HG03159 (cell line): ENCODE measurements at regions not wholly inside any gene's neighbourhood (a gene's known extent, or its start where the extent isn't known, plus 50 kb on each side); places are given as distances from the start of the nearest gene placed in this dataset.
"Not testable (repeated sequence)": the region's sequence is repeated elsewhere in the genome, so short reads cannot be mapped to it uniquely, and the experiment has no call there.

Experiments used
- ATAC-seq: cut with Tn5 transposase; IDR thresholded peaks from one replicate; pipeline ENCODE4 v1.9.1; 2021; ENCODE audit warnings: mild to moderate bottlenecking, moderate library complexity; ENCODE audit not compliant: unreplicated experiment

GRCh38 chr15:37397266-37398022, 297.1 kb upstream of the MEIS2 start:
- no peak for ATAC-seq

GRCh38 chr15:37416103-37416502, 315.8 kb upstream of the MEIS2 start:
- ATAC-seq: no peak

GRCh38 chr15:37425541-37425940, 325.2 kb upstream of the MEIS2 start:
- ATAC-seq: no peak

- not testable (repeated sequence) for ATAC-seq
Observed at GRCh38 chr15:37427393-37427792, 327.0 kb upstream of the MEIS2 start.

GRCh38 chr15:37446921-37447320, 346.6 kb upstream of the MEIS2 start:
- ATAC-seq: no peak

GRCh38 chr15:37452498-37452897, 352.1 kb upstream of the MEIS2 start:
- no peak for ATAC-seq

- ATAC-seq: no peak
Observed at GRCh38 chr15:37480482-37480881, 380.1 kb upstream of the MEIS2 start.

GRCh38 chr15:37481126-37481525, 380.8 kb upstream of the MEIS2 start:
- no peak for ATAC-seq

GRCh38 chr15:37483779-37484178, 383.4 kb upstream of the MEIS2 start:
- no peak for ATAC-seq

- ATAC-seq: no peak
Observed at GRCh38 chr15:37485056-37485455, 384.7 kb upstream of the MEIS2 start.

GRCh38 chr15:37490707-37491106, 390.4 kb upstream of the MEIS2 start:
- ATAC-seq: no peak

GRCh38 chr15:37516621-37517020, 416.3 kb upstream of the MEIS2 start:
- no peak for ATAC-seq

- ATAC-seq: no peak
Observed at GRCh38 chr15:37517191-37517895, 417.0 kb upstream of the MEIS2 start.

GRCh38 chr15:37518436-37518835, 416.0 kb upstream of the TMCO5A start:
- ATAC-seq: no peak

- ATAC-seq: no peak
Observed at GRCh38 chr15:37520026-37520425, 414.4 kb upstream of the TMCO5A start.

GRCh38 chr15:37520882-37521281, 413.6 kb upstream of the TMCO5A start:
- ATAC-seq: no peak

- no peak for ATAC-seq
Observed at GRCh38 chr15:37524601-37525000, 409.8 kb upstream of the TMCO5A start.

- no peak for ATAC-seq
Observed at GRCh38 chr15:37528432-37528831, 406.0 kb upstream of the TMCO5A start.

- ATAC-seq: no peak
Observed at GRCh38 chr15:37536967-37537605, 397.4 kb upstream of the TMCO5A start.

- ATAC-seq: no peak
Observed at GRCh38 chr15:37537802-37538201, 396.6 kb upstream of the TMCO5A start.

- ATAC-seq: no peak
Observed at GRCh38 chr15:37548116-37548515, 386.3 kb upstream of the TMCO5A start.
